ENCODE measurements at regions not wholly inside any gene's neighbourhood (a gene's known extent, or its start where the extent isn't known, plus 50 kb on each side); places are given as distances from the start of the nearest gene placed in this dataset.

- H3K27ac ChIP-seq (ENCODE audit: low read depth, low read length, poor library complexity, severe bottlenecking) = no peak overlapping the region
- no peak overlapping the region for H2AFZ ChIP-seq (ENCODE audit: low read length)
- DNase-seq (ENCODE audit: low spot score) = no peak
- H3K4me1 ChIP-seq (ENCODE audit: insufficient read depth, low read length, poor library complexity, severe bottlenecking) = no peaks in the 10 kb centered on the region
- intact Hi-C loops (cut with micrococcal nuclease; ENCODE audit: unreplicated experiment) = no loop called here
- ChIA-PET POLR2A (no interaction called here), CTCF (ENCODE audit: unreplicated experiment) (no interaction called here)
- no peaks in the 10 kb centered on the region for H4K20me1 ChIP-seq (ENCODE audit: insufficient read depth, low read length)
- no peak for TF ChIP-seq EZH2phosphoT487 (IDR thresholded peaks at IDR 0.05; ENCODE audit: borderline replicate concordance, low read depth, low read length)
- TF ChIP-seq, protein P1, sequence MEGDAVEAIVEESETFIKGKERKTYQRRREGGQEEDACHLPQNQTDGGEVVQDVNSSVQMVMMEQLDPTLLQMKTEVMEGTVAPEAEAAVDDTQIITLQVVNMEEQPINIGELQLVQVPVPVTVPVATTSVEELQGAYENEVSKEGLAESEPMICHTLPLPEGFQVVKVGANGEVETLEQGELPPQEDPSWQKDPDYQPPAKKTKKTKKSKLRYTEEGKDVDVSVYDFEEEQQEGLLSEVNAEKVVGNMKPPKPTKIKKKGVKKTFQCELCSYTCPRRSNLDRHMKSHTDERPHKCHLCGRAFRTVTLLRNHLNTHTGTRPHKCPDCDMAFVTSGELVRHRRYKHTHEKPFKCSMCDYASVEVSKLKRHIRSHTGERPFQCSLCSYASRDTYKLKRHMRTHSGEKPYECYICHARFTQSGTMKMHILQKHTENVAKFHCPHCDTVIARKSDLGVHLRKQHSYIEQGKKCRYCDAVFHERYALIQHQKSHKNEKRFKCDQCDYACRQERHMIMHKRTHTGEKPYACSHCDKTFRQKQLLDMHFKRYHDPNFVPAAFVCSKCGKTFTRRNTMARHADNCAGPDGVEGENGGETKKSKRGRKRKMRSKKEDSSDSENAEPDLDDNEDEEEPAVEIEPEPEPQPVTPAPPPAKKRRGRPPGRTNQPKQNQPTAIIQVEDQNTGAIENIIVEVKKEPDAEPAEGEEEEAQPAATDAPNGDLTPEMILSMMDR (conservative IDR thresholded peaks at IDR 0.05; ENCODE audit: low read length) = no peak
- H3K9me3 ChIP-seq (ENCODE audit: low read length) = no peaks in the 10 kb centered on the region
- H3K79me2 ChIP-seq (ENCODE audit: insufficient read depth, low read depth, low read length) = no peaks in the 10 kb centered on the region
- BruUV-seq (replicated peaks) = no TSS peak
- no peak overlapping the region for H3K4me3 ChIP-seq (ENCODE audit: low read depth, low read length, poor library complexity, severe bottlenecking)
- no peaks in the 10 kb centered on the region for H3K9me2 ChIP-seq (ENCODE audit: insufficient read depth, low read length)
- no peak overlapping the region for H3K4me2 ChIP-seq (ENCODE audit: low read length)
- no peaks in the 10 kb centered on the region for H3K36me3 ChIP-seq (ENCODE audit: insufficient read depth, low read length)
Observed at GRCh38 chr5:87156631-87157030, 111.1 kb upstream of the RASA1 start.

GRCh38 chr5:87164409-87164808 is 103.3 kb upstream of the RASA1 start:
- no peaks in the 10 kb centered on the region for H3K4me1 ChIP-seq (ENCODE audit: insufficient read depth, low read length, poor library complexity, severe bottlenecking)
- H3K9me2 ChIP-seq (ENCODE audit: insufficient read depth, low read length) = no peaks in the 10 kb centered on the region
- ChIA-PET POLR2A (interaction anchor here (0.9 kb wide), 1 partner anchor 47 kb away, joined by 4 read pairs; no protein-coding TSS in a partner anchor), CTCF (ENCODE audit: unreplicated experiment) (no interaction called here)
- intact Hi-C loops (cut with micrococcal nuclease; ENCODE audit: unreplicated experiment) = no loop called here
- H4K20me1 ChIP-seq (ENCODE audit: insufficient read depth, low read length) = no peaks in the 10 kb centered on the region
- no peak for DNase-seq (ENCODE audit: low spot score)
- no peak overlapping the region for H2AFZ ChIP-seq (ENCODE audit: low read length)
- no TSS peak for BruUV-seq (replicated peaks)
- H3K4me3 ChIP-seq (ENCODE audit: low read depth, low read length, poor library complexity, severe bottlenecking) = no peak overlapping the region
- no peak overlapping the region for H3K4me2 ChIP-seq (ENCODE audit: low read length)
- no peaks in the 10 kb centered on the region for H3K9me3 ChIP-seq (ENCODE audit: low read length)
- H3K79me2 ChIP-seq (ENCODE audit: insufficient read depth, low read depth, low read length) = no peaks in the 10 kb centered on the region
- no peaks in the 10 kb centered on the region for H3K36me3 ChIP-seq (ENCODE audit: insufficient read depth, low read length)
- TF ChIP-seq, protein P1 (conservative IDR thresholded peaks at IDR 0.05; ENCODE audit: low read length) = no peak
- no peak for TF ChIP-seq EZH2phosphoT487 (IDR thresholded peaks at IDR 0.05; ENCODE audit: borderline replicate concordance, low read depth, low read length)
- no peak overlapping the region for H3K27ac ChIP-seq (ENCODE audit: low read depth, low read length, poor library complexity, severe bottlenecking)

DNA sequence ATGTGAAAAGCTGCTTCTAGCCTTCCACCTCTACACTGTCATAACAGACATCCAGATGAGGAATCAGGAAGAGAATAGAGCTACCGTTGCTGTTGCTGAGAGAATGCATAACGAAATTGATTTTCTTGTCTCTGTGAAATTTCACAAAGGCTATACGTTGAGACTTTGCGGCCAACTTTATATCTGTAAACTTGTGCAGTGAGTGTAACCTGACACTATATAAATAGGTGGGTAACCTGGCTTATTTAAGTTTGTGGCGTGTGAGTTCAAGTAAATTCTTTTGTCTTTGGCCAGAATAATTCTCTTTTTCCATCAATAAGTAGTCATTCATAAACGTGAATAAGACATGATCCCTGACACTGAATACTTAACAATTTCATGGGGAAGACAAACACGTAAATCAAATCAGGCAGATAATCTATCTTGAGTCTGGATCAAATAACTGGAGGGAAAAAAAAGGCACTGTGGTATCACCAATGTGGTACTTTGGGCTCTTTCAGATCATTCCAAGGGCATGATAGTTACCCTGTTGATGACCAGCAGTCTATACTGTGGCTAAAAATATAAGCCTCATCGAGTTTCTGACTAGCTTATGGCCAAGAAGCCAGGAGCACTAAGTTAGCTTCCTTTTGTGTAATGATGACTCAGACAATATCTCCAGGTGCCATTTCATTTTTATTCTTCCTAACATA is 98.2 kb upstream of the RASA1 start:
- ChIA-PET POLR2A (interaction anchor here (0.6 to 1.4 kb wide), 3 partner anchors 10 to 242 kb away, joined by 3 to 4 read pairs (median 4); no protein-coding TSS in a partner anchor), CTCF (ENCODE audit: unreplicated experiment) (no interaction called here)
- H3K4me1 ChIP-seq (ENCODE audit: insufficient read depth, low read length, poor library complexity, severe bottlenecking) = no peaks in the 10 kb centered on the region
- H3K36me3 ChIP-seq (ENCODE audit: insufficient read depth, low read length) = no peaks in the 10 kb centered on the region
- no peaks in the 10 kb centered on the region for H3K79me2 ChIP-seq (ENCODE audit: insufficient read depth, low read depth, low read length)
- no peak overlapping the region for H3K4me2 ChIP-seq (ENCODE audit: low read length)
- intact Hi-C loops (cut with micrococcal nuclease; ENCODE audit: unreplicated experiment) = no loop called here
- no peak for DNase-seq (ENCODE audit: low spot score)
- no peaks in the 10 kb centered on the region for H3K9me3 ChIP-seq (ENCODE audit: low read length)
- no peak overlapping the region for H3K27ac ChIP-seq (ENCODE audit: low read depth, low read length, poor library complexity, severe bottlenecking)
- H4K20me1 ChIP-seq (ENCODE audit: insufficient read depth, low read length) = no peaks in the 10 kb centered on the region
- no peak overlapping the region for H3K4me3 ChIP-seq (ENCODE audit: low read depth, low read length, poor library complexity, severe bottlenecking)
- no peaks in the 10 kb centered on the region for H3K9me2 ChIP-seq (ENCODE audit: insufficient read depth, low read length)
- H2AFZ ChIP-seq (ENCODE audit: low read length) = no peak overlapping the region
- BruUV-seq (replicated peaks) = no TSS peak
- TF ChIP-seq, protein P1 (conservative IDR thresholded peaks at IDR 0.05; ENCODE audit: low read length) = no peak
- TF ChIP-seq EZH2phosphoT487 (IDR thresholded peaks at IDR 0.05; ENCODE audit: borderline replicate concordance, low read depth, low read length) = no peak

Data from OCI-LY7 (cell line).